ENCODE measurements at regions not wholly inside any gene's neighbourhood (a gene's known extent, or its start where the extent isn't known, plus 50 kb on each side); places are given as distances from the start of the nearest gene placed in this dataset.

DNA sequence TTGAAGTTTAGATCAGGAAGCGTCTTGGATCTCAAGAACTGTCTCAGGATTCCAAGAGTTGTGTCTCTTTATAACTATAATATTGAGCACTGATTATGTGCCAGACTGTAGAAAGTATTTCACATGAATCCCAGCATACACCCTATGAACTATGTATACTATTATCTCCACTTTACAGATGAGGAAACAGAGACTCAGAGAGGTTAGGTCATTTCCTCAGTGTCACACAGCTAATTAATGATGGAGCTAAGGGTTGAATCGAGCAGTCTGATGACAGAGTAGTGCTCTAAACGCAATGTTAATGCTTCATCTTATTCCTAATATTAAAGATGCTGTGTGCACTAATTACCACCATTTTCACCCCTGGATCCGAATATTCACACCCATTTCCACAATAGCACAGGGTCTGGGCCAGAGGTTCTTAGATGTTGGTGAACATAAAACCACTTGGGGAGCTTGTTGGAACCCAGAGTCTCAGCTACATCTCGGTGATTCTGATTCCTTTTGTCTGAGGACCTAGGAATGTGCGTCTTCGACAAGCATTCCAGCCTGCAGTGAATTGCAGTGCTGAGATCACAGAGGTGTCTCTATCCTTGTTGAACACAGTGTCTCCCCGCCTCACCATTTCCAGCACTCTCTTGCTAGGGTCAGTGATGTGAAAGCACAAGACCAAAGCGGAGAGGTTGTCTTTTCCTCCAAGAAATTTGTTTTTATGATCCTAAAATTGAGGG is 213.8 kb downstream of the SP3 start:
- TF ChIP-seq, protein P1, sequence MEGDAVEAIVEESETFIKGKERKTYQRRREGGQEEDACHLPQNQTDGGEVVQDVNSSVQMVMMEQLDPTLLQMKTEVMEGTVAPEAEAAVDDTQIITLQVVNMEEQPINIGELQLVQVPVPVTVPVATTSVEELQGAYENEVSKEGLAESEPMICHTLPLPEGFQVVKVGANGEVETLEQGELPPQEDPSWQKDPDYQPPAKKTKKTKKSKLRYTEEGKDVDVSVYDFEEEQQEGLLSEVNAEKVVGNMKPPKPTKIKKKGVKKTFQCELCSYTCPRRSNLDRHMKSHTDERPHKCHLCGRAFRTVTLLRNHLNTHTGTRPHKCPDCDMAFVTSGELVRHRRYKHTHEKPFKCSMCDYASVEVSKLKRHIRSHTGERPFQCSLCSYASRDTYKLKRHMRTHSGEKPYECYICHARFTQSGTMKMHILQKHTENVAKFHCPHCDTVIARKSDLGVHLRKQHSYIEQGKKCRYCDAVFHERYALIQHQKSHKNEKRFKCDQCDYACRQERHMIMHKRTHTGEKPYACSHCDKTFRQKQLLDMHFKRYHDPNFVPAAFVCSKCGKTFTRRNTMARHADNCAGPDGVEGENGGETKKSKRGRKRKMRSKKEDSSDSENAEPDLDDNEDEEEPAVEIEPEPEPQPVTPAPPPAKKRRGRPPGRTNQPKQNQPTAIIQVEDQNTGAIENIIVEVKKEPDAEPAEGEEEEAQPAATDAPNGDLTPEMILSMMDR (IDR thresholded peaks at IDR 0.05; ENCODE audit: low read length), result no peak
- no peak for TF ChIP-seq EZH2 (optimal IDR thresholded peaks at IDR 0.05; ENCODE audit: low read depth, low read length)
